AG10803 (cell line): ENCODE measurements at regions not wholly inside any gene's neighbourhood (a gene's known extent, or its start where the extent isn't known, plus 50 kb on each side); places are given as distances from the start of the nearest gene placed in this dataset.
A peak's percentile ranks its signal among the peaks of the same experiment; 100 is the strongest.

Experiments
- DNase-seq: peaks from one replicate; pipeline ENCODE4 v3.0.0; 2010; ENCODE audit warnings: low read depth
- H3K4me3 ChIP-seq: 2 replicates; pipeline ENCODE4 v1.5.1; 2011; ENCODE audit warnings: mild to moderate bottlenecking, low read length, control low read depth
- TF ChIP-seq, protein P1 (sequence below): conservative IDR thresholded peaks from 2 replicates; pipeline ENCODE4 v1.5.1; 2011; ENCODE audit warnings: mild to moderate bottlenecking, low read length, control low read depth, inconsistent platforms

DNA sequence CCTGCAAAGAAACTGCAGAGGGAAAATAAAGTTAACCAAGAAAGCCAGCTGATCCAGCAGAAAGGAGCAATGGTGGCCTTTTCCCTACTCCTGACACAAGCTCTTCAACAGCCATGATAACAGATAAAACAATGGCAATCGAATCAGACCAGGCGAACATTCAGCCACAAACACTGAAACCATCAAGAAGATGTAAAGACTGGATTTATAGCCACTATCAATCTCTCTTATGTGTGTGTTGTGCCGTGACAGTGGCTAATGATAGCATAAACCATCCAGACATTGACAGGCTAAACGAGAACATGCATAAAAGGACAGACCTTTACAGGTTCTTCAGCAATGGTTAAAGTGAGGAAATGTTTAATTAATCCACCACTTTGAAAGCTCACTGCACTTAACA, 78.1 kb upstream of the RAB4A start:
- TF ChIP-seq, protein P1, sequence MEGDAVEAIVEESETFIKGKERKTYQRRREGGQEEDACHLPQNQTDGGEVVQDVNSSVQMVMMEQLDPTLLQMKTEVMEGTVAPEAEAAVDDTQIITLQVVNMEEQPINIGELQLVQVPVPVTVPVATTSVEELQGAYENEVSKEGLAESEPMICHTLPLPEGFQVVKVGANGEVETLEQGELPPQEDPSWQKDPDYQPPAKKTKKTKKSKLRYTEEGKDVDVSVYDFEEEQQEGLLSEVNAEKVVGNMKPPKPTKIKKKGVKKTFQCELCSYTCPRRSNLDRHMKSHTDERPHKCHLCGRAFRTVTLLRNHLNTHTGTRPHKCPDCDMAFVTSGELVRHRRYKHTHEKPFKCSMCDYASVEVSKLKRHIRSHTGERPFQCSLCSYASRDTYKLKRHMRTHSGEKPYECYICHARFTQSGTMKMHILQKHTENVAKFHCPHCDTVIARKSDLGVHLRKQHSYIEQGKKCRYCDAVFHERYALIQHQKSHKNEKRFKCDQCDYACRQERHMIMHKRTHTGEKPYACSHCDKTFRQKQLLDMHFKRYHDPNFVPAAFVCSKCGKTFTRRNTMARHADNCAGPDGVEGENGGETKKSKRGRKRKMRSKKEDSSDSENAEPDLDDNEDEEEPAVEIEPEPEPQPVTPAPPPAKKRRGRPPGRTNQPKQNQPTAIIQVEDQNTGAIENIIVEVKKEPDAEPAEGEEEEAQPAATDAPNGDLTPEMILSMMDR: no peak
- H3K4me3 ChIP-seq: no peak overlapping the region
- no peak for DNase-seq

DNA sequence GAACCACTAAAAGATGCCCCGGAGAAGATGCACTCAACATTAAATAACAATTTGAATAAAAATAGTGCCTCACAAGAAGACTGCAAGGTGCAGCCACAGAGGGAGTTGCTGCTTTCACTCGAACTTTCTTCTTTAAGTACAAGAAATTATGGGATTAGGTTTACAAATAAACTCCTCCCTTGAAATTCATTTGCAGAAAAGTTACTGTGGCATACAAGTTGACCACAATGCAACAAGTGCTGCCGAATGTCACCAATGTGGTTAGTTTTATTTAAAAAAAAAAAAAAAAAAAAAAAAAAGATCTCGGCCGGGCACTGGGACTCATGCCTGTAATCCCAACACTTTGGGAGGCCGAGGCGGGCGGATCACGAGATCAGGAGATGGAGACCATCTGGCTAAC, 76.8 kb upstream of the RAB4A start:
- H3K4me3 ChIP-seq: no peak overlapping the region
- DNase-seq: no peak
- TF ChIP-seq, protein P1: no peak

GRCh38 chr1:229195246-229195645, 75.7 kb upstream of the RAB4A start:
- TF ChIP-seq, protein P1: no peak
- no peak for DNase-seq
- no peak overlapping the region for H3K4me3 ChIP-seq

DNA sequence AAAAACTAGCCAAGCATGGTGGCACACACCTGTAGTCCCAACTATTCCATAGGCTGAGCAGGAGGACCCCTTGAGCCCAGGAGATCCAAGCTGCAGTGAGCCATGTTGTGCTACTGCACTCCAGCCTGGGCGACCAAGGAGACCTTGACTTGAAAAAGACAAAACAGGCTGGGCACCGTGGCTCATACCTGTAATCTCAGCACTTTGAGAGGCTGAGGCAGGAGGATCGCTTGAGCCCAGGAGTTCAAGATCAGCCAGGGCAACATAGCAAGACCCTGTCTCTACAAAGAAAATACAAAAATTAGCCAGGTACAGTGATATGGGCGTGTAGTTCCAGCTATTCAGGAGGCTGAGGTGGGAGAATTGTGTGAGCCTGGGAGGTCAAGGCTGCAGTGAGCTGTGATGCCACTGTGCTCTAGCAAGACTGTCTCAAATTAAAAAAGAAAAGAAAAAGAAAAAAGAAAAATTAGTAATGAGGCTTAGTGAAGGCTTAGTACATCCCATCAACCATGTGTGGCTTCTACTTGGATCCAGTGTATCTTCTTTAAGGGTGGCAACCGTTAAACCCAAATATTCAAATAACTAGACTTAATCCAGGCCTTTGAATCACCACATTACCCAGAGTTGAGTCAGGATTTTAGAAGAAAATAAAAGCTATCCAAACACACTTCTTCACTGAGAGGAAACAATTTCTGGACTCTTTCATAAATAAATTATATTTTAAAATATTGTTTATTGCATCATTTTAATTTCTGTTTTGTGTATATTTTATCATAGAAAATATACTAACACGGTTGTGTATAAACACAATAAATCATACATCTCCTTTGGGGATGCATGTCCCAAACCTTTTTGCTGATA, 74.3 kb upstream of the RAB4A start:
- no peak overlapping the region for H3K4me3 ChIP-seq
- TF ChIP-seq, protein P1: no peak
- DNase-seq: peak; percentile 61

DNA sequence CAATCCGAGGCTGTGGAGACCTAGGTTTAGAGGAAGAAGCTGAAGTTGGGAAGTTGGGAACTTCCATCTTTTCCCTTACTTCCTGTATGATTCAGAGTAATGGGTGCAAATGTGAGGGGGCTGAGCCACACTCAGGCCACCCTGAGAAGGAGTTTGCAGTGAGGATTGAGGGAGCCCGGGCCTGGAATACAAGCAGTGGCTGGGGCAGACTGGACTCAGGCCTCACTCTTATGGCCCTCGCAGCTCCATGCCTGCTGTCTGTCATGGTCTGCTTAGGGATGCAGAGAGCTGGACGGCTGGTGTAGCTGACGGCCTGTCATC, 73.7 kb upstream of the RAB4A start:
- DNase-seq: no peak
- TF ChIP-seq, protein P1: no peak
- no peak overlapping the region for H3K4me3 ChIP-seq

DNA sequence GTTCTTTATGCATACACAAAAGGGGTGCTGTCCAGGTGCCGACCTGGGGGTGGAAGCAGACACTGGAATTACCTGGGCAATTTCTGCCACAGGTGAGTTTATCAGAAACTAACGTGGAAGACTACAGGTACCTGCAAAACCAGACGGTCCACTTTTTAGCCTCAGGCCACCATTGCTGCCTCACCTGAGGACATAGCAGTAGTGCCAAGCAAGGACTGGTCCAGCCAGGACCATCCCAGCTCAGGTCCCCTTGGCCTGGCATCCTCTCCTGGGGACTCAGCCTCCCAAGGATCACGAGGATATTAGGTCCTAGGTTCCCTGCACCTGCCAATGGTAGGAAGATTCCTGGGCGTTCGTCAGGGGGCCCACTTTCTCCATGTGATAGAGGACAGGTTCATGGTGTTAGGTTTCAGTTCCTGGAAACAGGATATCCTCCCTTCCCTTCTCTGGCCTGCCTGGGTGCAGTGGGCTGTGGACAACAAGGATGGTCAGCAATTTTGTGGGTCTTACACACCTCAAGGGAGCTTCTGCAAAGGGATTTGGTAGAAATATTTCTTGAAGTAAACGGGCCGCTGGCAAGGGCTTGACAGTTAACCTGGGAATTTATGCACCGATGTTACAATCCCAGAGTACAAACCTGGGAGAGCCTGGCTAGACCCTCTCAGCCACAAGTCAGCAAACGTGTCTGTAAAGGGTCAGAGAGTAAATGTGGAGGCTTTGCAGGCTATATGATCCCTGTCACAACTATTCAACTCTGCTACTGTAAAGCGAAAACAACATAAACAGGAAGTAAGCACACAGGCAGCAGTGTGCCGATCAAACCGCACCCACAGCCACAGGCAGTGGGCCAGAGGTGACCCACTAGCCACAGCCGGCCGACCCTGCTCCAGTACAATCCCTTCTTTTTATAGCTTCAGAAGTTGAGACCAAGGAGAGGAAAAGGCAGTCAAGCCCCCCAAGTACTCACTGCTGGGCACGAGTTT, 71.4 kb upstream of the RAB4A start:
- DNase-seq: no peak
- TF ChIP-seq, protein P1: no peak
- H3K4me3 ChIP-seq: no peak overlapping the region
